HCT116 (cell line): ENCODE measurements at regions not wholly inside any gene's neighbourhood (a gene's known extent, or its start where the extent isn't known, plus 50 kb on each side); places are given as distances from the start of the nearest gene placed in this dataset.

Experiments used
- ATAC-seq: fragments of 200-7000 bp; cut with Tn5 transposase; 2 replicates; pipeline ENCODE4 v1.9.1; 2020; ENCODE audit warnings: mild to moderate bottlenecking, moderate library complexity
- BruUV-seq: library from RNA; stranded (reverse); fragments of 400-500 nt; replicated peaks from 2 replicates; lab custom pipeline; 2021; lab: Mats Ljungman, UMichigan
- CTCF ChIA-PET: fragments of 300-600 bp; sonication (Branson Sonifier 250); formaldehyde crosslinking; loops from one replicate; lab custom pipeline; 2021; ENCODE audit warnings: antibody characterized with exemption; lab: Charles Lee
- POLR2A ChIA-PET: fragments of 300-600, 350-600 bp; sonication (Branson Sonifier 250); formaldehyde crosslinking; loops from one replicate; lab custom pipeline; 2021; ENCODE audit warnings: antibody characterized with exemption; lab: Charles Lee
- RAD21 ChIA-PET, 2 experiments: fragments of 300-600 bp; sonication (Branson Sonifier 250); formaldehyde crosslinking; loops; one replicate each; lab custom pipeline; 2023; ENCODE audit warnings: low total read pairs in 2 of 2; ENCODE audit not compliant: uncharacterized antibody in 2 of 2, unreplicated experiment in 2 of 2, low non-redundant PET in 1 of 2; lab: Charles Lee
- DNase-seq: peaks from one replicate; pipeline ENCODE4 v3.0.0-alpha.2; 2010; ENCODE audit warnings: low read depth, low spot score
- H2AFZ ChIP-seq: fragments of 200-600 bp; shearing (Covaris generic), sonication (generic); 2 replicates; pipeline ENCODE4 v1.6.1; 2017; ENCODE audit warnings: low read depth, mixed run types, mixed read lengths, antibody characterized with exemption, low read length; ENCODE audit not compliant: poor library complexity, severe bottlenecking
- H3K27ac ChIP-seq: 2 replicates; pipeline ENCODE4 v1.5.1; 2012; ENCODE audit warnings: low read depth, low read length
- H3K27me3 ChIP-seq: fragments of 200-600 bp; sonication (generic); 2 replicates; pipeline ENCODE4 v1.6.1; 2016; ENCODE audit warnings: mixed run types, low read length, mixed read lengths; ENCODE audit not compliant: insufficient read depth
- H3K36me3 ChIP-seq, 2 experiments: fragments of 200-500 bp in 1 of 2; fragments of 200-600 bp in 1 of 2; sonication (Bioruptor generic) in 1 of 2; sonication (generic) in 1 of 2; 2 replicates each; pipeline versions ENCODE4 v1.5.1 to v1.6.1; 2014 to 2016; ENCODE audit warnings: low read length in 2 of 2, inconsistent platforms in 1 of 2, mixed read lengths in 1 of 2, mixed run types in 1 of 2; ENCODE audit not compliant: insufficient read depth in 2 of 2, control insufficient read depth in 1 of 2
- H3K4me1 ChIP-seq, 2 experiments: fragments of 200-600 bp in 1 of 2; sonication (generic) in 1 of 2; 2 replicates each; pipeline versions ENCODE4 v1.5.1 to v1.6.1; 2012 to 2017; ENCODE audit warnings: low read length in 2 of 2, inconsistent platforms in 1 of 2, mild to moderate bottlenecking in 1 of 2, mixed read lengths in 1 of 2, mixed run types in 1 of 2, moderate library complexity in 1 of 2; ENCODE audit not compliant: insufficient read depth in 2 of 2, control insufficient read depth in 1 of 2
- H3K4me2 ChIP-seq: fragments of 200-600 bp; sonication (generic); 2 replicates; pipeline ENCODE4 v1.6.1; 2017; ENCODE audit warnings: mixed run types, low read length, mixed read lengths
- H3K4me3 ChIP-seq, 2 experiments: fragments of 200-600 bp in 1 of 2; sonication (generic) in 1 of 2; replicated peaks in 1 of 2; 2 replicates each; pipeline ENCODE4 v1.5.1; 2011 to 2016; ENCODE audit warnings: low read length in 2 of 2, control low read depth in 1 of 2, low read depth in 1 of 2, mild to moderate bottlenecking in 1 of 2, mixed read lengths in 1 of 2, mixed run types in 1 of 2
- H3K79me2 ChIP-seq: fragments of 200-600 bp; sonication (generic); 2 replicates; pipeline ENCODE4 v1.6.1; 2017; ENCODE audit warnings: mild to moderate bottlenecking, mixed run types, low read length, moderate library complexity, mixed read lengths; ENCODE audit not compliant: insufficient read depth
- H3K9ac ChIP-seq: fragments of 200-600 bp; sonication (generic); 2 replicates; pipeline ENCODE4 v1.6.1; 2016; ENCODE audit warnings: low read length, mixed read lengths
- H3K9me2 ChIP-seq: fragments of 200-600 bp; sonication (generic), shearing (Covaris generic); 2 replicates; pipeline ENCODE4 v1.6.1; 2017; ENCODE audit warnings: mixed run types, mild to moderate bottlenecking, moderate library complexity; ENCODE audit not compliant: insufficient read depth
- H3K9me3 ChIP-seq, 2 experiments: fragments of 200-500 bp in 1 of 2; fragments of 200-600 bp in 1 of 2; sonication (Bioruptor generic) in 1 of 2; sonication (generic) in 1 of 2; 2 replicates each; pipeline ENCODE4 v1.6.1; 2014 to 2017; ENCODE audit warnings: low read length in 2 of 2, mixed read lengths in 2 of 2, inconsistent platforms in 1 of 2, low read depth in 1 of 2, mild to moderate bottlenecking in 1 of 2, mixed run types in 1 of 2, moderate library complexity in 1 of 2; ENCODE audit not compliant: control insufficient read depth in 1 of 2, insufficient read depth in 1 of 2
- H4K20me1 ChIP-seq: fragments of 200-600 bp; sonication (generic), shearing (Covaris generic); 2 replicates; pipeline ENCODE4 v1.6.1; 2017; ENCODE audit warnings: mixed run types, mild to moderate bottlenecking, moderate library complexity; ENCODE audit not compliant: insufficient read depth
- CBX3 ChIP-seq: IDR thresholded peaks from 2 replicates; pipeline ENCODE4 v1.6.1; 2012; ENCODE audit warnings: low read depth
- ELF1 ChIP-seq: IDR thresholded peaks from 2 replicates; pipeline ENCODE4 v1.6.1; 2012; ENCODE audit warnings: low read depth, borderline replicate concordance
- EZH2phosphoT487 ChIP-seq: fragments of 200-600 bp; IDR thresholded peaks from 2 replicates; pipeline ENCODE4 v1.6.1; 2018; ENCODE audit warnings: antibody characterized with exemption, borderline replicate concordance
- FOSL1 ChIP-seq: IDR thresholded peaks from 2 replicates; pipeline ENCODE4 v1.6.1; 2012; ENCODE audit warnings: low read depth
- MAX ChIP-seq: IDR thresholded peaks from 2 replicates; pipeline ENCODE4 v1.6.1; 2012
- RAD21 ChIP-seq: IDR thresholded peaks from 2 replicates; pipeline ENCODE4 v1.6.1; 2012; ENCODE audit warnings: low read depth, mild to moderate bottlenecking
- SIN3A ChIP-seq: IDR thresholded peaks from 2 replicates; pipeline ENCODE4 v1.6.1; 2012; ENCODE audit warnings: low read depth
- SP1 ChIP-seq: IDR thresholded peaks from 2 replicates; pipeline ENCODE4 v1.6.1; 2012; ENCODE audit warnings: low read depth
- SRF ChIP-seq: IDR thresholded peaks from 2 replicates; pipeline ENCODE4 v1.6.1; 2012; ENCODE audit warnings: low read depth
- YY1 ChIP-seq: IDR thresholded peaks from 2 replicates; pipeline ENCODE4 v1.6.1; 2011; ENCODE audit warnings: low read length, low read depth, moderate library complexity, mild to moderate bottlenecking; ENCODE audit not compliant: insufficient replicate concordance; ENCODE audit errors: extremely low read depth
- ZFX ChIP-seq: fragments of 450-650 bp; IDR thresholded peaks from 2 replicates; pipeline ENCODE4 v1.6.1; 2017
- intact Hi-C: fragments of 100-400 bp; cut with micrococcal nuclease; formaldehyde crosslinking; loops from 2 replicates; pipeline ENCODE4 v1.10.0; 2022
- TF ChIP-seq, protein P1 (sequence below): IDR thresholded peaks from 2 replicates; pipeline ENCODE4 v1.6.1; 2012
- TF ChIP-seq, protein P2 (sequence below), 3 experiments: fragments of 200-600 bp in 1 of 3; sonication (generic) in 1 of 3; IDR thresholded peaks in 2 of 3; conservative IDR thresholded peaks in 1 of 3; 2 replicates each; pipeline ENCODE4 v1.5.1; 2012 to 2017; ENCODE audit warnings: low read depth in 2 of 3, low read length in 2 of 3, antibody characterized with exemption in 1 of 3, borderline replicate concordance in 1 of 3, control low read depth in 1 of 3, mild to moderate bottlenecking in 1 of 3, mixed read lengths in 1 of 3, mixed run types in 1 of 3, moderate library complexity in 1 of 3; ENCODE audit not compliant: insufficient read depth in 1 of 3
- TF ChIP-seq, protein P3 (sequence below): IDR thresholded peaks from 2 replicates; pipeline ENCODE4 v1.6.1; 2012; ENCODE audit warnings: low read depth

DNA sequence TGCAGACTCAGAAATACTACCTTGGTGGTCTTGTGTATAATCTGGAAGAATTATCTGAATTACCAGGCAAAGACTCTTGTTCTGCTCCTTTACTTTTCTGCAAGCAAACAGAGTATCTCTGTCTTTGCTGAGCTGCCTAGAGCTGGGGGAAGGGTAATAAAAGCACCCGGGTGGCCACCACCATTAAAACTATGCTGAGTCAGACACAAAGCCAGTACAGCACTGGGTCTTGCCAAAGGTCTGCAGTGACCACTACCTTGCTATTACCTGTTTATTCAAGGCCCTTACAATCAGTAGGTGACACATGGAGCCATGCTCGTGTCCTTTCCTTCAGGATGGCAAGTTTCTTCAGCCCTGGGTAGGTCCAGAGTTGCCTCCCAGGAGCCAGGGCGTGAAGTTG is 420.6 kb upstream of the CNTN5 start:
- Histone ChIP-seq H3K9me2 (no peaks in the 10 kb centered on the region), H3K4me2 (no peak overlapping the region), H3K4me3 (no peak overlapping the region), H4K20me1 (no peaks in the 10 kb centered on the region), H3K9me3 (peaks cover 5% of the 10 kb centered on the region in 2 experiments; a peak in 2 of 4 replicates), H3K27me3 (no peaks in the 10 kb centered on the region), H2AFZ (no peak overlapping the region), H3K79me2 (no peaks in the 10 kb centered on the region), H3K36me3 (no peaks in the 10 kb centered on the region), H3K4me1 (no peaks in the 10 kb centered on the region), H3K9ac (no peak overlapping the region), H3K27ac (no peak overlapping the region)
- ChIA-PET POLR2A (no interaction called here), CTCF (no interaction called here), RAD21 (no interaction called here)
- intact Hi-C loops = no loop called here
- BruUV-seq = no TSS peak
- ATAC-seq (no peak), DNase-seq (no peak)
- no peak for TF ChIP-seq SIN3A
- no peak for TF ChIP-seq SRF
- no peak for TF ChIP-seq EZH2phosphoT487
- TF ChIP-seq ZFX = no peak
- TF ChIP-seq, protein P1, sequence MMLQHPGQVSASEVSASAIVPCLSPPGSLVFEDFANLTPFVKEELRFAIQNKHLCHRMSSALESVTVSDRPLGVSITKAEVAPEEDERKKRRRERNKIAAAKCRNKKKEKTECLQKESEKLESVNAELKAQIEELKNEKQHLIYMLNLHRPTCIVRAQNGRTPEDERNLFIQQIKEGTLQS = no peak
- TF ChIP-seq ELF1 = no peak

DNA sequence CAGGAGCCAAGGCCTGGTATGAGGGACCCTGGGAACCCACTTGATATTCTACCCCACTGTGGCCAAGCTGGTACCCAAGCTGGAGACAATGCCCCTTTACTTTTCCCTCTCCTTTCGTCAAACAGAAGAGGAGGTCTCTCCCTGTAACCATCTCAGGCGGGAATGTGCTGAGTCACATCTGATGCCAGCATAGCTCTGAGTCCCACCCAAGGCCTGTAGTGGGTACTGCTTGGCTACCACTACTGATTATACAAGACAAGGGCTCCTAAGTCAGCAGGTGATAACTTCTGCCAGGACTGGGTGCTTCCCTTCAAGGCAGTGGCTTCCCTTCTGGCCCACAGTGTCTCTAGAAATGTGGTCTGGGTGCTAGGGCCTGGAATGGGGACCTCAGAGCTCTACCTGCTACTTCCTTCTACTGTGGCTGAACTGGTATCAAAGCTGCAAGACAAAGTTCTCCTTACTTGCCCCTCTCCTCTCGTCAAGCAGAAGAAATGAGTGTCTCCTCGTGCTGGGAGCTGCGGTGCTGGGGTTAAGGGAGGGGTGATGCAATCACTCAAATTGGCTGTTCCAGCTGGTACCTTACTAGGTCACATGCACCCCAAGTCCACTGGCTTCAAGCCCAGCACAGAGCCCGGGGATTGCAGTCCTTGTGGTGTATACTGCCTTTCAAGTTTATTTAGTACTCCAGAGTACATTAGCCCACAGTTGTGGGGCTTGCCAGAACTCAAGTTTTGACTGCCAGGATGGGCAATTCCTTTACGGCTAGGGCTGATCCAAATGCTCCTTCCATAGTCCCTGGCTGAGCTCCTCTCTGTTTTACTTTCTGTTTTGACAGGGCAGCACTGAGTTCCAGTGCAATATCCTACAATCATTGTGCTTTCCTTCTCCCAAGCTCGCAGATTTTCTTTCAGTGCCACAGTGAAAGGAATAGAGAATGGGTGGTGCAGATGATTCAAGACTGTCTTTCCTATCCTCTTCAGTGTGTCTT is 419.7 kb upstream of the CNTN5 start:
- H3K9me2 ChIP-seq = no peaks in the 10 kb centered on the region
- H2AFZ ChIP-seq = no peak overlapping the region
- no peak overlapping the region for H3K9ac ChIP-seq
- no peak overlapping the region for H3K4me3 ChIP-seq
- DNase-seq (no peak), ATAC-seq (no peak)
- no peaks in the 10 kb centered on the region for H3K36me3 ChIP-seq
- no peaks in the 10 kb centered on the region for H3K79me2 ChIP-seq
- ChIA-PET CTCF (no interaction called here), POLR2A (no interaction called here), RAD21 (no interaction called here)
- H3K4me2 ChIP-seq = no peak overlapping the region
- no peaks in the 10 kb centered on the region for H3K27me3 ChIP-seq
- intact Hi-C loops = no loop called here
- no peak overlapping the region for H3K27ac ChIP-seq
- no peaks in the 10 kb centered on the region for H3K4me1 ChIP-seq
- no TSS peak for BruUV-seq
- no peaks in the 10 kb centered on the region for H4K20me1 ChIP-seq
- peaks cover 5% of the 10 kb centered on the region in 2 experiments; a peak in 2 of 4 replicates for H3K9me3 ChIP-seq
- TF ChIP-seq FOSL1 = no peak
- no peak for TF ChIP-seq ELF1
- TF ChIP-seq RAD21 = no peak
- no peak for TF ChIP-seq SP1
- TF ChIP-seq YY1 = no peak
- TF ChIP-seq, protein P2, sequence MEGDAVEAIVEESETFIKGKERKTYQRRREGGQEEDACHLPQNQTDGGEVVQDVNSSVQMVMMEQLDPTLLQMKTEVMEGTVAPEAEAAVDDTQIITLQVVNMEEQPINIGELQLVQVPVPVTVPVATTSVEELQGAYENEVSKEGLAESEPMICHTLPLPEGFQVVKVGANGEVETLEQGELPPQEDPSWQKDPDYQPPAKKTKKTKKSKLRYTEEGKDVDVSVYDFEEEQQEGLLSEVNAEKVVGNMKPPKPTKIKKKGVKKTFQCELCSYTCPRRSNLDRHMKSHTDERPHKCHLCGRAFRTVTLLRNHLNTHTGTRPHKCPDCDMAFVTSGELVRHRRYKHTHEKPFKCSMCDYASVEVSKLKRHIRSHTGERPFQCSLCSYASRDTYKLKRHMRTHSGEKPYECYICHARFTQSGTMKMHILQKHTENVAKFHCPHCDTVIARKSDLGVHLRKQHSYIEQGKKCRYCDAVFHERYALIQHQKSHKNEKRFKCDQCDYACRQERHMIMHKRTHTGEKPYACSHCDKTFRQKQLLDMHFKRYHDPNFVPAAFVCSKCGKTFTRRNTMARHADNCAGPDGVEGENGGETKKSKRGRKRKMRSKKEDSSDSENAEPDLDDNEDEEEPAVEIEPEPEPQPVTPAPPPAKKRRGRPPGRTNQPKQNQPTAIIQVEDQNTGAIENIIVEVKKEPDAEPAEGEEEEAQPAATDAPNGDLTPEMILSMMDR (IDR thresholded peaks at IDR 0.05 in 2 of 3, conservative IDR thresholded peaks at IDR 0.05 in 1 of 3; ENCODE audit: borderline replicate concordance in 1 of 3, insufficient read depth in 1 of 3, low read depth in 2 of 3, low read length in 2 of 3) = no peak
- TF ChIP-seq SIN3A = no peak
- no peak for TF ChIP-seq MAX
- TF ChIP-seq, protein P3, sequence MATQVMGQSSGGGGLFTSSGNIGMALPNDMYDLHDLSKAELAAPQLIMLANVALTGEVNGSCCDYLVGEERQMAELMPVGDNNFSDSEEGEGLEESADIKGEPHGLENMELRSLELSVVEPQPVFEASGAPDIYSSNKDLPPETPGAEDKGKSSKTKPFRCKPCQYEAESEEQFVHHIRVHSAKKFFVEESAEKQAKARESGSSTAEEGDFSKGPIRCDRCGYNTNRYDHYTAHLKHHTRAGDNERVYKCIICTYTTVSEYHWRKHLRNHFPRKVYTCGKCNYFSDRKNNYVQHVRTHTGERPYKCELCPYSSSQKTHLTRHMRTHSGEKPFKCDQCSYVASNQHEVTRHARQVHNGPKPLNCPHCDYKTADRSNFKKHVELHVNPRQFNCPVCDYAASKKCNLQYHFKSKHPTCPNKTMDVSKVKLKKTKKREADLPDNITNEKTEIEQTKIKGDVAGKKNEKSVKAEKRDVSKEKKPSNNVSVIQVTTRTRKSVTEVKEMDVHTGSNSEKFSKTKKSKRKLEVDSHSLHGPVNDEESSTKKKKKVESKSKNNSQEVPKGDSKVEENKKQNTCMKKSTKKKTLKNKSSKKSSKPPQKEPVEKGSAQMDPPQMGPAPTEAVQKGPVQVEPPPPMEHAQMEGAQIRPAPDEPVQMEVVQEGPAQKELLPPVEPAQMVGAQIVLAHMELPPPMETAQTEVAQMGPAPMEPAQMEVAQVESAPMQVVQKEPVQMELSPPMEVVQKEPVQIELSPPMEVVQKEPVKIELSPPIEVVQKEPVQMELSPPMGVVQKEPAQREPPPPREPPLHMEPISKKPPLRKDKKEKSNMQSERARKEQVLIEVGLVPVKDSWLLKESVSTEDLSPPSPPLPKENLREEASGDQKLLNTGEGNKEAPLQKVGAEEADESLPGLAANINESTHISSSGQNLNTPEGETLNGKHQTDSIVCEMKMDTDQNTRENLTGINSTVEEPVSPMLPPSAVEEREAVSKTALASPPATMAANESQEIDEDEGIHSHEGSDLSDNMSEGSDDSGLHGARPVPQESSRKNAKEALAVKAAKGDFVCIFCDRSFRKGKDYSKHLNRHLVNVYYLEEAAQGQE = no peak
- TF ChIP-seq CBX3 = no peak
- TF ChIP-seq SRF = no peak
